C1 segment of cervical spinal cord (tissue), 14 donors: ENCODE measurements at regions not wholly inside any gene's neighbourhood (a gene's known extent, or its start where the extent isn't known, plus 50 kb on each side); places are given as distances from the start of the nearest gene placed in this dataset.
"Not testable (repeated sequence)": the region's sequence is repeated elsewhere in the genome, so short reads cannot be mapped to it uniquely, and the experiment has no call there.

Experiments used
- DNase-seq, 14 donors: peaks; one replicate each; lab custom pipeline; 2025; lab: John Stamatoyannopoulos, UW

DNA sequence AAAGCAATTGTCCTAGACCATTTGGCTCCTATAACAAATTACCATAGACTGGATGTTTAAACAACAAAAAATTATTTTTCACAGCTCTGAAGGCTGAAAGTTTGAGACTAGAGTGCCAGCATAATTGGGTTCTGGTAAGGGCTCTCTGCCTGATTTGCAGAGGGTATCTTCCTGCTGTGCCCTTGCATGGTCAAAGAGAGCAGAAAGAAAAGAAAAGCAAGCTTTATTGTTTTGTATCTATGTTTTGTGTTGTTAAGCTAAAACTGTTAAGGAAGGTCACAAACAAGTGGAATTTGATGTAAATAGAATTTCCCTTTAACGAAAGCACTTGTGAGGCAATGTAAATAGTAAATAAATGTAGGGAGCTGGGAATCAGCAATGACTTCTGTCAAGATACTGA lies 1031.0 kb upstream of the ATXN7L3B start:
- no peak for DNase-seq

DNA sequence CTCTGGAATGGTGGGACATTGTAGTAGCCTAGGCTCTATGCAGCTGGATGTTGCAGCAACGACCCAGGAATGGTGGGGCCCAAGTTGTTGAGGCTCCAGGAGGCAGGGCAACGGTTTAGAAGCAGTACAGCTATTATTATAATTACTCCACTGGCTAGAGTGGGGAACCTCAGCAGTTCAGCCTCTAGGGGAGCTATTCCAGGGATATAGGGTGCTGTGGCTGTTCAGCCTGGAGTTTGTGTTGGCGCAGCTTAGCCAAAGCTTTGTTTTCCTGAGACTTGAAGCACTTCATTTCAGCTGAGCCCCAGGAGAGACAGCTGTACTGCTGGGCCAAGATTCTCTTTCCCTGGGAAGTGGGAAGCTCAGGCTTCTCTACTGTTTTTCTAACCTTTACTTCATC lies 1023.0 kb upstream of the ATXN7L3B start:
- DNase-seq: no peak

DNA sequence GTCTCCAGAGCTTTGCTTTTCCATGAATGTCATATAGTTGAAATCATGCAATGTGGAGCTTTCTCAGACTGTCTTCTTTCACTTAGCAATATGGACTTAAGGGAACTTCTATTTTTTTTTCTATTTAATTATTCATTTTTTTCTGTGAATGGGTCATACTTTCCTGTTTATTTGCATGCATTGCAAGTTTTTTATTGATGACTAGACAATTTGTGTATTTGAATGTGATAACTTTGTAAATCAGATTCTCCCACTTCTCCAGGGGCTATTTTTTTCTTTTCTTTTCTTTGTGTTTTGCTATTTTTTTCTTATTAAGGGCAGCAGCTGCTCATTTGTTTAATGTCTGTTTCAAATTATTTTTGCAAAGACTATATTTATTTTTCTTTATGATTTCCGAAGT lies 1019.8 kb upstream of the ATXN7L3B start:
- no peak for DNase-seq

DNA sequence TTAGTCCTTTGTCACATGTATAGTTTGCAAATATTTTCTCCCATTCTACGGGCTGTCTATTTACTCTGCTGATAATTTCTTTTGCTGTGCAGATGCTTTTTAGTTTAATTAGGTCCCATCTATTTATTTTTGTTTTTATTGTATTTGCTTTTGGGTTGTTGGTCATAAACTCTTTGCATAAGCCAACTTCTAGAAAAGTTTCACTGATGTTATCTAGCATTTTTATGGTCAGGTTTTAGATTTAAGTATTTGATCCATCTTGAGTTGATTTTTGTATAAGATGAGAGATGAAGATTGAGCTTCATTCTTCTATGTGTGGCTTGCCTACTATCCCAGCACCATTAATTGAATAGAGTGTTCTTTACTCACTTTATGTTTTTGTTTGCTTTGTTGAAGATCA lies 1008.4 kb upstream of the ATXN7L3B start:
- no peak for DNase-seq

DNA sequence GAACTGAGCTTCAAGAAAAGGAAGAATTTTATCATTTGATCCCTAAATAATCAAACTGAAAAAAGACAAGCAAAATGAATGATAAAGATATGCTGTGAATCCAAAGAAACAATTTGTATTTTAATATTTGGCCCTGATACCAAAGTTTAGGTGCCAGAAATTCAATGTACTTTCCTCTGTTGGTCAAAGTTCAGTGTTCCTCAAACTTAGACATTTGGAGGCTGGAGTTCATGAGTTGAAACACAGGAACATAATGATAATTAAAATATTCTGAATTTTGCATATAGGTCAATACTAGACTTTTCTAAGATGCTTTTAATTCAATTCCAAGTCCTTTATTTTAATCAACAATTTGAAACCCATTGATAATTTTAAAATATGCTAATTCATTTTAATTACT lies 1007.7 kb upstream of the ATXN7L3B start:
- DNase-seq: no peak

DNA sequence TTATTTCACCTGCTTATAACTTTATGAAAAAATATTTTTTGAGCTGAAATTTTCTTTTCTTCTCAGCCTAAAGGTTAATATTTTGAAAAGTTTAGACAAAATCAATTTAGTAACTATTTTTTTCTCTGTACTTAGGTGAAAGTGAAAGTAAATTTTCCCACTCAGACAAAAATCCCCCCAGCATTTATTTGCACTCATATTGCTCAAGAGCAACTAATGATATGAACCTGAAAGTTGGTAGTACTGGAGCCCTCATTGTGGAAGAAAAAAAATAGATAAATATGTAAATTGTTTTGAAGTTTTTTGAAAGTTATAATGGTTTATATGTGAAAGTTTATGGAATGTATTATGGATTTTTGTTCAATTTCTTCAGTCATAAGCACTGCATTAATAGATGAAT lies 1005.9 kb upstream of the ATXN7L3B start:
- no peak for DNase-seq

DNA sequence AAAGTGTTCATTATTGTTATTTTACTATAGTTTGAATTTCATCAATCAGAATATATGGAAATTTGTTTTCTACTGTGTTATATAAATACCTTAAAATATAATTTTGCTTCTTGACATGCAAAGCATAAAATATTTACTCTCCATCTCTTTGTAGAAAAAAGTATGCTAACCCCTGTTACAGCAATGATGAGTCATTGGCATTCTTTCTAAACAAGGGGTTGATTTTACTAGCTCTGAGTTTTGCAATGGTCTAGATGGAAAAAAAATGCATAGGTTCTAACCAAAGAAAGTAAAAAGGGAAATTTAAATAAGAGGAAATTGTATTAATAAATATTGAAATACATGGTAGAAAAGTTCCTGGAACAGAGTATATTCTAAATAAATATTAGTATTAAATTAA lies 990.2 kb upstream of the ATXN7L3B start:
- DNase-seq: no peak

DNA sequence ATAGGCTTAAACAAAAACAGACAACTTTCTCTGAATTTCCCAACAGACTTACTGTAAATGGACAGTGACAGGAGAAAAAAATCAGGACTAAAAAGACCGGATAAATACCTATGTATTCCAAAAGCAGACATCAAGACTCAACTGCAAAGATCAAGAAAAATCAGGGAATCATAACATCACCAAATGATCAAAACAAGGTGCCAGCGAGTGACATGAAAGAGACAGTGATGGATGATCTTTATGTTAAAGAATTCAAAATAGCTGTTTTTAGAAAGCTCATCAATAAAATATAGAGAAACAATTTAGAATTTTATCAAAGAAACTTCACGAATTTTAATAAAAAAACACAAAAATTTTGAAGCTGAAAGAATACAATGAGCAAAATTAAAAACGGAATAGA lies 952.5 kb upstream of the ATXN7L3B start:
- DNase-seq: no peak

DNA sequence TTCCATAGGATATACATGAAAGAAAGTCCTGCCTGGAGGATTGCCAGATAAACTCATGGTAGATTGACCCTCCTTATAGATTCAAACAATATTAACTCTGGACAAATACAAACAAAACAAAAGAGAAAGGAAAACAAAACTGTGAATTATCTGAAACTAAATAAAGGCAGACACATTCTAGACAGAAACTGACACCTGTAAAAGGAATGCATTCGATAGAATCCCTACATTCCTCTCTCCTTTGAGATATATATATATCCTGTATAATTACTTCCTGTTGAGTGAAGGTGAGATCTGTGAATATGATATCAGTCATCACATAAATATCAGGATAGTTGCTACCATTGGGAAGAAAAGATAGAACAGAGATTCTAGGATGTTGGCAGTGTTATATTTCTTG lies 948.4 kb upstream of the ATXN7L3B start:
- DNase-seq: no peak

DNA sequence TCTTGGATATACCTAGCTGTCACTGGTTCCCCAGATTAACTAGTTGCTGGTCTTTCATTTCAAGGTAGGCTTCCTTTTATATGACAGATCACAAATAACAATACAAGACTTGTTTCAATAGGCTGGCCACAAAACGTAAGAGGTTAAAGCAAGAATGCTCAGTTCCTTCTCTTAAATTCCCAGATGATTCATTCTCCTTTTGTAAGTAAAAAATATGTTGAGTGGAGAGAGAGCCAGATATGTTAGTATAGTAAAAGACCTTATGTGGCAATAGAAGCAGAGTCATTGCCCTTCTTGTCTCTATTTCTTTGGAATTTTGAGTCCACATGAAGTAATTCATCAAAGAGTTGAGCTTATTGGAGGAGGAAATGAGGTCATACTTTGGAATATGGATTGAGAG lies 939.0 kb upstream of the ATXN7L3B start:
- no peak for DNase-seq

DNA sequence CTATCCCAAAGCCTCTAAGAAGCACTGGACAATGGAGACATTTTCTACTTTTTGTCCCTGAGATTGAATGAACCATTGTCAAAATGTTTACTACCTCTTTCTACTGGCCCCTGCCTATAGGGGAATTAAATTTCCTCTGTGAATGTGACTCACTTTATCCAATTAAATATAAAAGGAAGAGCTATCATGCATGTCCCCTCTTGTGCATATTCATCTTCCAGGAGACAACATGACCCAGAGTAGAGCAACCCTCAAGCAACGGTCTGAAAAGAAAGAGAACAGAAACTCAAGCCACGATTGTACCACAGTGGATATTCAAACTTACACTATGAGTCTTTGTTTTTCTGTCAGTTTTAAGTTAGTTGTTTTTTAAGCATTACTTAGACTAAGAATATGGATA lies 938.4 kb upstream of the ATXN7L3B start:
- no peak for DNase-seq

DNA sequence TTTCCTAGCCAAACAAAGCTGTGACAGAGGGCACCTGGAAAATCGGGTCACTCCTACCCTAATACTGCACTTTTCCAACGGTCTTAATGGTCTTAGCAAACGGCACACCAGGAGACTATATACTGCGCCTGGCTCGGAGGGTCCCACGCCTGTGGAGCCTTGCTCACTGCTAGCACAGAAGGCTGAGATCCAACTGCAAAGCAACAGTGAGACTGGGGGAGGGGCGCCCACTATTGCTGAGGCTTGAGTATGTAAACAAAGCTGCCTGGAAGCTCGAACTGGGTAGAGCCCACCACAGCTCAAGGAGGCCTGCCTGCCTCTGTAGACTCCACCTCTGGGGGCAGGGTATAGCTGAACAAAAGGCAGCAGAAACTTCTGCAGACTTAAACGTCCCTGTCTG lies 931.7 kb upstream of the ATXN7L3B start:
- not testable (repeated sequence) for DNase-seq

DNA sequence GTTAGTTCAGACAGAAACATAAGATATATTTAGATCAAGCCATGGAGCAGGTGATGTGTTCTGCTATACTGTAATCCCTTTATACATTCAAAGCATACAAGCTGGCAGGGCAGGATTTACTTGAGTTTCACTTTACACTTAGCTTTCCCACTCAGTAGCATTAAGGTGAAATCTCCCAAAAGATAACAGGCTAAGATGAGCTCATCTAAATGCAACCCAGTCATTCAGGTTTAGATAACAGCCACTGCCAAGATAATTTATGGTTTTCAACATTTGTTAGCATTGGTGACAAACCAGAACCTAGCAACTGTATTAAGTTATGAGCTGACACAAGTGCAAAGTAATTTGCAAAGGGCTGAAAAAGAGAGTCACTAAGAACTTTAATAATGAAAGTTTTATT lies 925.1 kb upstream of the ATXN7L3B start:
- DNase-seq: no peak

DNA sequence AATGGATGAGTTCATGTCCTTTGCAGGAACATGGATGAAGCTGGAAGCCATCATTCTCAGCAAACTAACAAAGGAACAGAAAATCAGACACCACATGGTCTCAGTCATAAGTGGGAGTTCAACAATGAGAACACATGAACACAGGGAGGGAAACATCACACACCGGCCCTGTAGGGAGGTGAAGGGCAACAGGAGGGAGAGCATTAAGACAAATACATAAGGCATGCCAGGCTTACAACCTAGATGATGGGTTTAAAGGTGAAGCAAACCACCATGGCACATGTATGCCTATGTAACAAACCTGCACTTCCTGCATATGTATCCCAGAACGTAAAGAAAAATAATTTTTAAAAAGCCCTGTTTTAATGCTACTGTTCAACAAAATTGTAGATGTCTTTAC lies 914.2 kb upstream of the ATXN7L3B start:
- no peak for DNase-seq

DNA sequence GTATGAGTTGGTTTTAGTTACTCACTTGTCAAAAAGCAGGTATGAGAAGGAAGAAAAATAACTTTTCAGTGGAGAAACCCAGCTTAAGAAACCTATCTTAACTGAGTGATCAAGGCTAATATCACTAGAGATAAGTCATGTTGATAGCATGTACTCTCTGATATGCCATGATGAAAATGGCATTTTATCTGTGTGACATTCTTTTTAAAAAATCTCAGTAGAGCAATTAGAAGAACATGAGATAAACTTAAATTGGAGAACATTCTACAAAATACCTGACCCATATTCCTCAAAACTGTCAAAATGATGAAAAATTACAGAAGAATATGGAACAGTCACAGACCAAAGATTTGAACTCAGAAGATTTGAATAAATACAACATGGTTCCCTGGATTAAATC lies 912.4 kb upstream of the ATXN7L3B start:
- no peak for DNase-seq

DNA sequence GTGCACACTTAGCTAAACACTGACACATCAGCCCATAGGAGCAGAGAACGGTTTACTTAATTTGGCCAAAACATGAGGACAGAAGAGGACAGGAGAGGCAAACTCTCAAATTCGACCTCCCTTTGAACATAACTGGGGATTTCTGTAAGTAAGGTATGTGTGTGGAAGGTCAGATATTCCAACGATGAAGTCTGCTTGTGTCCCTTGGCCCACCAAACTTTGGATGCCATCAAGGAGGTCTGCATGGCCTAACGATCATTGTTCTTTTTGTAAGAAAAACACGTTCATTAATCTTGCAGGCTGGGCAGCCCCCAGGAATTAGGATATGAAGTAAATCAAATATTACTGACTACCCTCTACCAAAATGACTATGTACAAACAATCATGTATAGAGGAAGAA lies 908.5 kb upstream of the ATXN7L3B start:
- no peak for DNase-seq

DNA sequence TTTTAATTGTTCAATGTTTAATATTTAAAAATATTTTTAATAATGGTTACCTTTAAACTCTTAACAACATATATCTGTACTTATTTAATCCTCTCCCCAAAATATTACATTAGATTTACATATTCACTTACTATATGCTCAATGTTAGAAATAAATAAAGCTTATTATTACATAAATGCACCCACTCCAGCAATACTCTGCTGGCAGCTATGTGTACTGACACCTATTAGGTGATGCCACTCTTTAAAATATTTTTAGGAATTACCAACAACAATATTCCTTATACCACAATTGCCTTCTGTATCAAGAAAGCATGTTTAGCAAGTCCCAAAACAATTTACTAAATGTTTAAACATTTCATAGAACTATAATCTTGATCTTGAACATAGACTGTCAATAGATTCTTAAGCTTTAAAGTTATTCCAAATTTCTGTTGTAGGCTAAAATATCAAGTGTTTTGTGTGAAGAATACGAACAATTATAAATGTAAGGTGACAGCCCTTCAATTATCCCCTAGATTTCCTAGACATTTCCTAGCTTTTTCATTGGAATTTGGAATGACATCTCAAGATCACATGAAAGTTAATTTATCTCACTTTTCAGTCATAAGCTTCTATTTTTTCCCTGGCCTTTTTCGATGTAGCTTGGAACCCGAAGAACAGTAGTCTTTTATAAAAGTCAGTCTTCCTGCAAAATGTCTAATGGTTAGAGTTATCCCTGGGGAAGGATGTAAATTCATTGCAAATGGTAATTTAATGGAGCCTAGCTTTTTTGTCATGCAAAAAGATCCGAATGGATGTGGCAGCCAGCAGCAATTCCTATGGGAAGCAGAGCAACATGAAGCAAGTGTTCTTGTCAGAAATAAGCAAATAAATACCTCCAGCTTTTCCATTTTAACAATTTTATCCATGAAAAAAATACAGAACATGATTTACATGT lies 907.5 kb upstream of the ATXN7L3B start:
- no peak for DNase-seq

DNA sequence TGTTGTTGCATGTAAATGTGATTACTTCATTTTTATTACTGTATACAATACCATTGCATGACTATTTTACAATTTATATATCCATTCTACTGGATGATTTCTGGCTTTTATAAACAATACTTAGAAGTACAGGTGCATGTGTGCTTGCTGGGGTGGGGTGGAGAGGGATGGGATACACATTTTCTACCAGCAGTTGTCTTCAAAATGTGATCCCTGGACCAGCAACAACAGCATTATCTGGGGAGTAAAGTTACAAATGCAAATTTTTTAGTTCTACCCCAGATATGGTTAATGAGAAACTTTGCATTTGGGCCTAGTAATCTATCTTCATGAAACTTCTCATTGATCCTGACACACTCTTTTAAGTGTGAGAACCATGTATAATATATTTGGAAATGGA lies 905.4 kb upstream of the ATXN7L3B start:
- DNase-seq: no peak

DNA sequence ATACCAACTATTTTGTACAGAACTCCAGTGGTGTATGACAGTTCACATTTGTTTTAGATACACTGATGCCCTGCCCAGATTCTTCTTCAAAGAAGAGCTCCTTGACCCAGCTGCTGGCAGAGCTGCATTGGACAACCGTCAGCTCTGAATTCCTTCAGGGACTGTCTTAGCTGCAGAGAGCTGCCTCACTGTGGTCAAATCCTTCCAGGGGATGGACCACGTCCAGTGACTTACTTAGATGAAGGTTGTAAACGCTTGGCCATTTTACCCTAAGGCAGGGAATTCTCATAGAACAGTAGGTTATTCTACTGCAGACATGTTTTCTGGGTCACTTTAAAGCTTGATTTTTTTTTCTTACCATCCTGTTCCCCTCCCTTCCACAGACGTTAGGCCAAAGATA lies 905.0 kb upstream of the ATXN7L3B start:
- no peak for DNase-seq

DNA sequence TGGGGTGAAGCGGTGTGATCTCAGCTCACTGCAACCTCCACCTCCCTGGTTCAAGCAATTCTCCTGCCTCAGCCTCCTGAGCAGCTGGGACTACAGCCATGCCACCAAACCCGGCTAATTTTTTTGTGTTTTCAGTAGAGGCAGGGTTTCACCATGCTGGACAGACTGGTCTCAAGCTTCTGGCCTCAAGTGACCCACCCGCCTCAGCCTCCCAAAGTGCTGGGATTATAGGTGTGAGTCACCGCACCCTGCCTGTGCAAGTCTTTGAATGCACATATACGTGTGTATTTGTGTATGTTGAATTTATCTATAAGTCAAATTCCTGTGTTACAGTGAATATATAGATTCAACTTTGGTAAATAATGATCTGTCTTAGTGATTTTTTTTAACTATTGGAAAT lies 898.2 kb upstream of the ATXN7L3B start:
- not testable (repeated sequence) for DNase-seq

DNA sequence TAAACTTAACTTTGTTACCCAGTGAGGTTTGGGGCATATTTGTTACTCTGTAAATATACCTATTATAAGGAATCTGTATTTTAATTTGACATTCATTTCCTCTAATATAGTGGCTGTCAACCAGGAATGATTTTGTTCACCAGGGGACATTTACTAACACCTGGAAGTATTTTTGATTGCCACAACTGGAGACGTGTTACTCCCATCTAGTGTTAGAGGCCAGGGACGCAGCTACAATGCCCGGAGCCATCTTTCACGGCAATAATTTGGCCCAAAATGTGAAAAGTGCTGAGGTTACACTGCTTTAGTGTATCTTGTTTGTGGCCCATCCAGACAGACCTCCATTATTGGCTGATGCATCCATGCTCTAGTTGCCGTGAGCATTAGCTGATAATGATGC lies 881.3 kb upstream of the ATXN7L3B start:
- DNase-seq: no peak

DNA sequence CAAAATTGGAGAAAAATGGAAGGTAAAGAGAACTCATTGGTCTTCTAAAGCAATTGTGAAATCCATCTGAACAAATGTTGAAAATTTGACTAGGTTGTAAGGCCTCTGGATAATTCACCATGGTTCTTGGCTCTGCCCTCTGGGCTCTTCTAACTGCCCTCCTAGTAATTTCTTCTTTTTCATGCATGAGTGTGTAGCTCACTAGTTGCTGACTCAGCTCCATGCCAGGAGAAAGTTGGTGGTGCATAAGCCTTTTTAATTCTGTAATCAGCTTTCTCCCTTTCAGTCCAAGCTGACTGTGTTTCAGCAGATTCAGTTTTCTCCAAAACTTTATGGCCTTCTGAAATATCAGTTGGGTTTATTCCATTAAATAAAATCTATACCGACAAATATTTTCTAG lies 877.8 kb upstream of the ATXN7L3B start:
- DNase-seq: no peak

DNA sequence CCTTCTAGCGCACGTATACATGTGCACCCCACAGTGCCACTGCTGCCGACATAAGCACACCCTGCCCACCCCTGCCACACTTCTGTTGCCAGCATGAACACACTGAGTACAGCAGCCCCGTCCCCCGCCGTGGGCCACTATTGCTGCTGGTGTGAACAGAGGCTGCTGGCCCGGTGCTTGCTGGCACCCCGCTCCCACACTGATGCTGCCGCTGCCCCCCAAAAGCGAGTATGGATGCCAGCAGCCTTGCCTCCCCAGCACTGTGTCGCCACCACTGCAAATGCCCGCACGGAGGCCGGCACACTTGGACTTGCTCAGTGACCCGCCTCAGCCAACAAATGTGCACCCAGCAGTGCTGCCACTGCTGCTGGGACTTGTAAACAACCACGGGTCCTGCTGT lies 872.4 kb upstream of the ATXN7L3B start:
- DNase-seq: no peak

DNA sequence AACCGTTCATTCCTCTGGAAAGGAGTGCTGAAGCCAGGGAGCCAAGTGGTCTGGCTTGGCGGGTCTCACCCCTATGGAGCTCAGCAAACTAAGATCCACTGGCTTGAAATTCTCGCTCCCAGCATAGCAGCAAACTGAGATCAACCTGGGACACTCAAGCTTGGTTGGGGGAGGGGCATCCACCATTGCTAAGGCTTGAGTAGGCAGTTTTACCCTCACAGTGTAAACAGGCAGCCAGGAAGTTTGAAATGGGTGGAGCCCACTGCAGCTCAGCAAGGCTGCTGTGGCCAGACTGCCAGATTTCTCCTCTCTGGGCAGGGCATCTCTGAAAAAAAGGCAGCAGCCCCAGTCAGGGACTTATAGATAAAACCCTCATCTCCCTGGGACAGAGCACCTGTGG lies 866.1 kb upstream of the ATXN7L3B start:
- not testable (repeated sequence) for DNase-seq
